ENCODE measurements at regions not wholly inside any gene's neighbourhood (a gene's known extent, or its start where the extent isn't known, plus 50 kb on each side); places are given as distances from the start of the nearest gene placed in this dataset.

- DNase-seq: no peak
These were observed 261.8 kb downstream of the ATP23 start for GRCh38 chr12:58202933-58203718.

GRCh38 chr12:58204071-58204470, 262.7 kb downstream of the ATP23 start:
- DNase-seq: no peak

GRCh38 chr12:58206876-58207275, 265.5 kb downstream of the ATP23 start:
- no peak for DNase-seq

- no peak for DNase-seq
These were observed 269.8 kb downstream of the ATP23 start for GRCh38 chr12:58211211-58211610.

GRCh38 chr12:58217130-58217529, 275.8 kb downstream of the ATP23 start:
- no peak for DNase-seq

- DNase-seq: no peak
These were observed 283.3 kb downstream of the ATP23 start for GRCh38 chr12:58224536-58225105.

GRCh38 chr12:58225203-58225877, 284.0 kb downstream of the ATP23 start:
- DNase-seq: no peak

GRCh38 chr12:58233886-58234285, 292.5 kb downstream of the ATP23 start:
- DNase-seq: no peak

GRCh38 chr12:58238411-58238810, 297.0 kb downstream of the ATP23 start:
- no peak for DNase-seq

- no peak for DNase-seq
These were observed 299.7 kb downstream of the ATP23 start for GRCh38 chr12:58241099-58241498.

GRCh38 chr12:58242796-58243630, 301.6 kb downstream of the ATP23 start:
- no peak for DNase-seq

GRCh38 chr12:58247633-58248032, 306.3 kb downstream of the ATP23 start:
- no peak for DNase-seq

GRCh38 chr12:58248599-58248998, 307.2 kb downstream of the ATP23 start:
- no peak for DNase-seq

GRCh38 chr12:58249610-58250009, 308.2 kb downstream of the ATP23 start:
- DNase-seq: no peak

- no peak for DNase-seq
These were observed 308.7 kb downstream of the ATP23 start for GRCh38 chr12:58250077-58250476.

GRCh38 chr12:58252914-58253313, 311.5 kb downstream of the ATP23 start:
- no peak for DNase-seq

GRCh38 chr12:58253663-58254062, 312.3 kb downstream of the ATP23 start:
- no peak for DNase-seq

- DNase-seq: no peak
These were observed 313.2 kb downstream of the ATP23 start for GRCh38 chr12:58254463-58255100.

GRCh38 chr12:58262796-58263195, 321.4 kb downstream of the ATP23 start:
- no peak for DNase-seq

GRCh38 chr12:58263816-58264215, 322.4 kb downstream of the ATP23 start:
- DNase-seq: no peak

GRCh38 chr12:58268069-58268468, 326.7 kb downstream of the ATP23 start:
- no peak for DNase-seq

GRCh38 chr12:58269476-58269875, 328.1 kb downstream of the ATP23 start:
- no peak for DNase-seq

Data from AML-193 (cell line).